CD4-positive, alpha-beta T cell (primary cell): ENCODE measurements at regions not wholly inside any gene's neighbourhood (a gene's known extent, or its start where the extent isn't known, plus 50 kb on each side); places are given as distances from the start of the nearest gene placed in this dataset.
A peak's percentile ranks its signal among the peaks of the same experiment; 100 is the strongest.

ENCODE experiments used
- ATAC-seq: fragments of 200-7000 bp; cut with Tn5 transposase; one replicate; pipeline ENCODE4 v1.10.0; 2022; ENCODE audit warnings: mild to moderate bottlenecking; ENCODE audit not compliant: poor library complexity
- CTCF ChIA-PET: fragments of 350-600 bp; sonication (Branson Sonifier 250); formaldehyde crosslinking; loops from one replicate; lab custom pipeline; 2021; ENCODE audit warnings: antibody characterized with exemption, inconsistent platforms; lab: Charles Lee
- POLR2A ChIA-PET: fragments of 350-600 bp; sonication (Branson Sonifier 250); formaldehyde crosslinking; loops from one replicate; lab custom pipeline; 2021; ENCODE audit warnings: antibody characterized with exemption, inconsistent platforms; lab: Charles Lee
- DNase-seq, 14 experiments: peaks; one replicate each; pipeline ENCODE4 v3.0.0-alpha.2; 2013 to 2020; ENCODE audit warnings: mixed read lengths in 2 of 14
- H3K27ac ChIP-seq, 2 donors: one replicate each; pipeline versions ENCODE4 v1.5.1 to v1.7.0; 2013; ENCODE audit warnings: low read length in 2 of 2, low read depth in 1 of 2, mild to moderate bottlenecking in 1 of 2
- H3K27me3 ChIP-seq, 2 experiments: 1 replicate in 1 of 2; 2 replicates in 1 of 2; pipeline versions ENCODE4 v1.6.1 to v1.7.0; 2013; ENCODE audit warnings: low read length in 2 of 2, control low read depth in 1 of 2, mild to moderate bottlenecking in 1 of 2, moderate library complexity in 1 of 2; ENCODE audit not compliant: insufficient read depth in 2 of 2, control insufficient read depth in 1 of 2
- H3K36me3 ChIP-seq: one replicate; pipeline ENCODE4 v1.6.1; 2013; ENCODE audit warnings: low read length, control low read depth; ENCODE audit not compliant: insufficient read depth
- H3K4me1 ChIP-seq: one replicate; pipeline ENCODE4 v1.6.1; 2013; ENCODE audit warnings: low read length, control low read depth; ENCODE audit not compliant: insufficient read depth
- H3K4me3 ChIP-seq: one replicate; pipeline ENCODE4 v1.5.1; 2013; ENCODE audit warnings: mild to moderate bottlenecking, low read length, moderate library complexity
- H3K9me3 ChIP-seq, 2 experiments: 1 replicate in 1 of 2; 2 replicates in 1 of 2; pipeline versions ENCODE4 v1.6.1 to v1.7.0; 2013; ENCODE audit warnings: low read length in 2 of 2, mild to moderate bottlenecking in 2 of 2, control low read depth in 1 of 2, moderate library complexity in 1 of 2; ENCODE audit not compliant: control insufficient read depth in 1 of 2, insufficient read depth in 1 of 2
- H3K27ac Mint-ChIP-seq: one replicate; pipeline ENCODE4 v1.8.0; 2020; ENCODE audit warnings: mixed read lengths
- H3K27me3 Mint-ChIP-seq: one replicate; pipeline ENCODE4 v1.8.0; 2021; ENCODE audit warnings: mixed read lengths
- H3K36me3 Mint-ChIP-seq: one replicate; pipeline ENCODE4 v1.8.0; 2021; ENCODE audit warnings: low read depth, mixed read lengths
- H3K4me1 Mint-ChIP-seq: one replicate; pipeline ENCODE4 v1.8.0; 2021; ENCODE audit warnings: low read depth, mixed read lengths
- H3K4me3 Mint-ChIP-seq: one replicate; pipeline ENCODE4 v1.8.0; 2020; ENCODE audit warnings: mild to moderate bottlenecking, mixed read lengths
- H3K9me3 Mint-ChIP-seq: one replicate; pipeline ENCODE4 v1.8.0; 2020; ENCODE audit warnings: mixed read lengths
- intact Hi-C, 2 experiments: fragments of 100-400 bp; cut with DNase I in 1 of 2; cut with micrococcal nuclease in 1 of 2; formaldehyde crosslinking; loops; one replicate each; pipeline versions ENCODE4 v1.15.1 to v1.9.0; 2023 to 2025; cut with DNase I, micrococcal nuclease
- TF ChIP-seq, protein P1 (sequence below): fragments of 200-600 bp; IDR thresholded peaks from one replicate; pipeline ENCODE4 v1.8.0; 2022; ENCODE audit warnings: antibody characterized with exemption, mild to moderate bottlenecking

DNA sequence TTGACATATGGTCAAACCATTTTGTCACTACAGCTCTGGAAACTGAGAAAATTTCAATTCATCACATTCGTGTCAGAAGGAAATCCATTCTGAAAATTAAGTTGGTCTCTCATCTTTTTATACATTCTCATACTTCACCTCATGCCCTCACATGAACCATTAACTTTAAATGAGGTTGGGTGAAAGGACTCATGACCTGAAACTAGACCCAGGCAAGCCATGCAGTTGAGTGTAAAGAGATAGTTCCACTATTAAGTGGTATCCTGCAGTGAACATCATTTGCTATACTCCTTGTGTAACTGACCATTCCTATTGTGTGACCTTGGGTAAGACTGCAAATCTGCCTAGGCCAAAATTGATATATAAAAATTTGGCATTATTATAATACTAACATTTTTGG is 299.6 kb upstream of the GRIN3A start:
- CTCF ChIA-PET: no interaction called here

DNA sequence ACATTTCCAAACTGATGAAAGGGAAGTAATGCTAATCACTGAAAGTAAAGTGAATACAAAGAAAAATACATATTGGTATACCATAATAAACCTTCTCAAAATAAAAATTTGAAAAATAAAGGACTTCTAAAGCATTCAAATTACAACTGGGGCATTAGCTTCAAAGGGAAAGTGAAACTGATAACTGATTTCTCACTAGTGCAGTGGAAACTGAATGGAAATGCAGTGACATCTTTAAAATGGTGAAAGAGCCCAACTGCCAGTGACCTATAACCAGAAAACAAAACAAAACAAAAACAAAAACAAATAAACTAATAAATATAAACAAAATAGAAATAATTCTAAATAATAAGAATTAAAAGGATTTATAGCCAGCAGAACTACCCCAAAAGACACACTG is 297.5 kb upstream of the GRIN3A start:
- no peak overlapping the region for H3K4me3 Mint-ChIP-seq

More for the DNA sequence above, 299.6 kb upstream of the GRIN3A start:
- DNase-seq: no peak
- intact Hi-C loops: no loop called here
- H3K27ac Mint-ChIP-seq: no peak overlapping the region
- H3K4me3 Mint-ChIP-seq: no peak overlapping the region
- Histone ChIP-seq H3K36me3 (no peaks in the 10 kb centered on the region), H3K27me3 (no peaks in the 10 kb centered on the region), H3K27ac (no peak overlapping the region), H3K9me3 (peaks cover 0 to 2% of the 10 kb centered on the region in 2 experiments), H3K4me3 (no peak overlapping the region), H3K4me1 (no peaks in the 10 kb centered on the region)
- peaks cover 3% of the 10 kb centered on the region for H3K9me3 Mint-ChIP-seq
- no peak for ATAC-seq
- H3K36me3 Mint-ChIP-seq: no peaks in the 10 kb centered on the region
- POLR2A ChIA-PET: no interaction called here
- no peaks in the 10 kb centered on the region for H3K4me1 Mint-ChIP-seq
- TF ChIP-seq, protein P1, sequence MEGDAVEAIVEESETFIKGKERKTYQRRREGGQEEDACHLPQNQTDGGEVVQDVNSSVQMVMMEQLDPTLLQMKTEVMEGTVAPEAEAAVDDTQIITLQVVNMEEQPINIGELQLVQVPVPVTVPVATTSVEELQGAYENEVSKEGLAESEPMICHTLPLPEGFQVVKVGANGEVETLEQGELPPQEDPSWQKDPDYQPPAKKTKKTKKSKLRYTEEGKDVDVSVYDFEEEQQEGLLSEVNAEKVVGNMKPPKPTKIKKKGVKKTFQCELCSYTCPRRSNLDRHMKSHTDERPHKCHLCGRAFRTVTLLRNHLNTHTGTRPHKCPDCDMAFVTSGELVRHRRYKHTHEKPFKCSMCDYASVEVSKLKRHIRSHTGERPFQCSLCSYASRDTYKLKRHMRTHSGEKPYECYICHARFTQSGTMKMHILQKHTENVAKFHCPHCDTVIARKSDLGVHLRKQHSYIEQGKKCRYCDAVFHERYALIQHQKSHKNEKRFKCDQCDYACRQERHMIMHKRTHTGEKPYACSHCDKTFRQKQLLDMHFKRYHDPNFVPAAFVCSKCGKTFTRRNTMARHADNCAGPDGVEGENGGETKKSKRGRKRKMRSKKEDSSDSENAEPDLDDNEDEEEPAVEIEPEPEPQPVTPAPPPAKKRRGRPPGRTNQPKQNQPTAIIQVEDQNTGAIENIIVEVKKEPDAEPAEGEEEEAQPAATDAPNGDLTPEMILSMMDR: no peak
- H3K27me3 Mint-ChIP-seq: no peaks in the 10 kb centered on the region

DNA sequence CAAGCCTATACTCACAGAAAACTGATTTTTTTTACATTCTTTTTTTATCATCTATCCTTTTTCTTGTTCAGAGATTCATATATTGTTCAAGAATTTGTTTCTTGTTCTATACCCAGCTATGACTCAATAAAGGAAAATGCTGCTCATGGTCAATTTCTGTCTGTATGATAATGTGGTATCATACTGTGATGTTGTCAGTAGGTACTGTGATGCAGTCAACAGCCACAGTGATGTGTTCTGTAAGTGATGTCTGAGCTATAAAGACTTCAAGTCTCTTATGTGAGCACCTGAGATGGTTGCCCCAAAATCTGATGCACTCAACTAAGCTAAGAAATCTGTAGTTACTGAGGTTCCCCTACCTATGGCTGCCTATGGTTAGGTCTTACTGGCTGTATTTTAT is 294.2 kb upstream of the GRIN3A start:
- H3K4me3 ChIP-seq: no peak overlapping the region
- H3K4me1 ChIP-seq: no peaks in the 10 kb centered on the region
- H3K27ac ChIP-seq: no peak overlapping the region
- H3K36me3 Mint-ChIP-seq: no peaks in the 10 kb centered on the region
- no peaks in the 10 kb centered on the region for H3K27me3 ChIP-seq
- ATAC-seq (no peak), DNase-seq (no peak)
- ChIA-PET POLR2A (no interaction called here), CTCF (no interaction called here)
- TF ChIP-seq, protein P1: no peak
- peaks cover 0 to 15% of the 10 kb centered on the region in 2 experiments for H3K9me3 ChIP-seq
- intact Hi-C loops: no loop called here
- H3K27me3 Mint-ChIP-seq: no peaks in the 10 kb centered on the region
- no peaks in the 10 kb centered on the region for H3K4me1 Mint-ChIP-seq
- H3K4me3 Mint-ChIP-seq: no peak overlapping the region
- H3K9me3 Mint-ChIP-seq: peaks cover 3% of the 10 kb centered on the region
- H3K27ac Mint-ChIP-seq: no peak overlapping the region
- H3K36me3 ChIP-seq: no peaks in the 10 kb centered on the region

More for the DNA sequence above, 297.5 kb upstream of the GRIN3A start:
- peaks cover 3% of the 10 kb centered on the region for H3K9me3 Mint-ChIP-seq
- POLR2A ChIA-PET: no interaction called here
- intact Hi-C loops: no loop called here
- no peaks in the 10 kb centered on the region for H3K36me3 Mint-ChIP-seq
- no peaks in the 10 kb centered on the region for H3K4me1 ChIP-seq
- no peaks in the 10 kb centered on the region for H3K36me3 ChIP-seq
- DNase-seq: peak in 1 of 14 experiments; percentile 24
- no peaks in the 10 kb centered on the region for H3K4me1 Mint-ChIP-seq
- no peak overlapping the region for H3K27ac ChIP-seq
- CTCF ChIA-PET: no interaction called here
- peaks cover 0 to 3% of the 10 kb centered on the region in 2 experiments for H3K9me3 ChIP-seq
- no peaks in the 10 kb centered on the region for H3K27me3 Mint-ChIP-seq
- no peak overlapping the region for H3K4me3 ChIP-seq
- H3K27me3 ChIP-seq: no peaks in the 10 kb centered on the region
- no peak overlapping the region for H3K27ac Mint-ChIP-seq
- ATAC-seq: no peak
- TF ChIP-seq, protein P1: no peak
